AG09319 (cell line): ENCODE measurements at regions not wholly inside any gene's neighbourhood (a gene's known extent, or its start where the extent isn't known, plus 50 kb on each side); places are given as distances from the start of the nearest gene placed in this dataset.
"Not testable (repeated sequence)": the region's sequence is repeated elsewhere in the genome, so short reads cannot be mapped to it uniquely, and the experiment has no call there.

Experiments used
- DNase-seq: peaks from one replicate; pipeline ENCODE4 v3.0.0-alpha.2; 2010; ENCODE audit warnings: low read depth; ENCODE audit errors: extremely low read depth
- CTCF ChIP-seq: IDR thresholded peaks from 2 replicates; pipeline ENCODE4 v1.5.1; 2011; ENCODE audit warnings: low read depth, mild to moderate bottlenecking, inconsistent platforms, low read length, moderate library complexity

- DNase-seq, result no peak
- no peak for TF ChIP-seq CTCF
Observed at GRCh38 chrX:114061226-114061625, 522.7 kb upstream of the HTR2C start.

- TF ChIP-seq CTCF, result no peak
- DNase-seq, result no peak
Observed at GRCh38 chrX:114058988-114059418, 524.9 kb upstream of the HTR2C start.

- not testable (repeated sequence) for DNase-seq
Observed at GRCh38 chrX:114057422-114057821, 526.5 kb upstream of the HTR2C start.

- no peak for DNase-seq
- TF ChIP-seq CTCF, result no peak
Observed at GRCh38 chrX:114051667-114052315, 532.1 kb upstream of the HTR2C start.

GRCh38 chrX:114050075-114050796, 533.6 kb upstream of the HTR2C start:
- no peak for TF ChIP-seq CTCF
- no peak for DNase-seq

- TF ChIP-seq CTCF, result no peak
- no peak for DNase-seq
Observed at GRCh38 chrX:114049063-114049462, 534.8 kb upstream of the HTR2C start.

GRCh38 chrX:114047558-114047957, 536.3 kb upstream of the HTR2C start:
- no peak for TF ChIP-seq CTCF
- DNase-seq, result no peak
